A549 (cell line): ENCODE measurements at regions not wholly inside any gene's neighbourhood (a gene's known extent, or its start where the extent isn't known, plus 50 kb on each side); places are given as distances from the start of the nearest gene placed in this dataset.

Source experiments
- ATAC-seq, 2 experiments: fragments of 200-7000 bp in 1 of 2; fragments of >200 bp in 1 of 2; cut with Nextera tagmentation in 1 of 2; cut with Tn5 transposase in 1 of 2; 3 replicates each; pipeline versions ENCODE4 v1.8.0 to v1.9.1; 2018 to 2020; ENCODE audit warnings: mild to moderate bottlenecking in 1 of 2, moderate library complexity in 1 of 2
- CTCF ChIA-PET: fragments of 300-600 bp; sonication (Branson Sonifier 250); formaldehyde crosslinking; extraction: SDS; loops from one replicate; lab custom pipeline; 2021; ENCODE audit warnings: antibody characterized with exemption, inconsistent platforms; lab: Yijun Ruan, JAX
- POLR2A ChIA-PET: fragments of 350-600 bp; formaldehyde crosslinking; extraction: SDS; loops from one replicate; lab custom pipeline; 2021; ENCODE audit warnings: antibody characterized with exemption, inconsistent platforms; lab: Yijun Ruan, JAX
- DNase-seq, 2 experiments: peaks; one replicate each; pipeline versions ENCODE4 v3.0.0 to v3.0.0-alpha.2; 2011 to 2016; ENCODE audit warnings: low read depth in 1 of 2, low spot score in 1 of 2
- FAIRE-seq: peaks from 2 replicates; lab custom pipeline; 2011; peaks lifted over from hg19 to GRCh38; lab: Jason Lieb, UNC
- H3K27ac ChIP-seq, 2 experiments: fragments of >200 bp; sonication (Bioruptor Twin); formaldehyde crosslinking; 3 replicates each; pipeline ENCODE4 v1.5.1; 2016 to 2017
- H3K4me1 ChIP-seq: fragments of >200 bp; sonication (Bioruptor Twin); formaldehyde crosslinking; 3 replicates; pipeline ENCODE4 v1.6.1; 2016
- H3K4me2 ChIP-seq: fragments of >200 bp; sonication (Bioruptor Twin); formaldehyde crosslinking; 3 replicates; pipeline ENCODE4 v1.6.1; 2016
- H3K4me3 ChIP-seq: fragments of >200 bp; sonication (Bioruptor Twin); formaldehyde crosslinking; 3 replicates; pipeline ENCODE4 v1.5.1; 2016
- H3K9me3 ChIP-seq: fragments of >200 bp; sonication (Bioruptor Twin); formaldehyde crosslinking; 3 replicates; pipeline ENCODE4 v1.6.1; 2016
- BHLHE40 ChIP-seq: IDR thresholded peaks from 2 replicates; pipeline ENCODE4 v1.6.1; 2012; ENCODE audit warnings: low read depth, low read length, inconsistent platforms
- CHD4 ChIP-seq: fragments of 200-600 bp; sonication (generic); IDR thresholded peaks from 2 replicates; pipeline ENCODE4 v1.6.1; 2016; ENCODE audit warnings: antibody characterized with exemption, mild to moderate bottlenecking, borderline replicate concordance
- EHMT2 ChIP-seq: fragments of 200-600 bp; sonication (generic); IDR thresholded peaks from 2 replicates; pipeline ENCODE4 v1.6.1; 2016; ENCODE audit warnings: antibody characterized with exemption, low read depth, mild to moderate bottlenecking, moderate library complexity
- EP300 ChIP-seq, 2 experiments: fragments of >200 bp; sonication (Bioruptor Twin); formaldehyde crosslinking; IDR thresholded peaks; 2 replicates in 1 of 2; 3 replicates in 1 of 2; pipeline ENCODE4 v1.6.1; 2016 to 2017
- GATA3 ChIP-seq: IDR thresholded peaks from 2 replicates; pipeline ENCODE4 v1.6.1; 2012; ENCODE audit warnings: borderline replicate concordance
- HEYL ChIP-seq: fragments of 250-450 bp; sonication (Bioruptor Pico); IDR thresholded peaks from 2 replicates; pipeline ENCODE4 v1.8.0; 2021; ENCODE audit warnings: mild to moderate bottlenecking, moderate library complexity
- HOXB5 ChIP-seq: fragments of 250-450 bp; sonication (Bioruptor Pico); IDR thresholded peaks from 2 replicates; pipeline ENCODE4 v1.5.0; 2020; ENCODE audit warnings: mild to moderate bottlenecking, moderate library complexity
- JUNB ChIP-seq: fragments of >200 bp; sonication (Bioruptor Twin); formaldehyde crosslinking; IDR thresholded peaks from 2 replicates; pipeline ENCODE4 v1.6.1; 2016
- KDM5A ChIP-seq: fragments of 200-600 bp; sonication (generic); IDR thresholded peaks from 2 replicates; pipeline ENCODE4 v1.6.1; 2016; ENCODE audit warnings: antibody characterized with exemption, mild to moderate bottlenecking
- MAFK ChIP-seq: fragments of 450-650 bp; IDR thresholded peaks from 2 replicates; pipeline ENCODE4 v1.6.1; 2014; ENCODE audit not compliant: partially characterized antibody
- MAZ ChIP-seq: fragments of 150-350 bp; IDR thresholded peaks from 2 replicates; pipeline ENCODE4 v1.6.1; 2014; ENCODE audit warnings: antibody characterized with exemption, low read depth, low read length, borderline replicate concordance
- MYC ChIP-seq: IDR thresholded peaks from 2 replicates; pipeline ENCODE4 v1.6.1; 2012; ENCODE audit warnings: mild to moderate bottlenecking, inconsistent platforms, low read length, improper control_type of control experiment, borderline replicate concordance
- NR3C1 ChIP-seq: fragments of >200 bp; sonication (Bioruptor Twin); formaldehyde crosslinking; IDR thresholded peaks from 3 replicates; pipeline ENCODE4 v1.6.1; 2017
- POLR2AphosphoS2 ChIP-seq: conservative IDR thresholded peaks from 2 replicates; pipeline ENCODE4 v1.6.1; 2012; ENCODE audit warnings: low read length, improper control_type of control experiment, inconsistent platforms
- RFX5 ChIP-seq: fragments of 450-650 bp; IDR thresholded peaks from 2 replicates; pipeline ENCODE4 v1.7.1; 2014; ENCODE audit warnings: antibody characterized with exemption, mild to moderate bottlenecking, moderate library complexity
- ZC3H11A ChIP-seq: fragments of 450-650 bp; IDR thresholded peaks from 2 replicates; pipeline ENCODE4 v1.6.1; 2014; ENCODE audit warnings: antibody characterized with exemption, mild to moderate bottlenecking
- ZNF302 ChIP-seq: fragments of 250-450 bp; sonication (Bioruptor Pico); IDR thresholded peaks from 2 replicates; pipeline ENCODE4 v1.9.0; 2021; ENCODE audit warnings: inconsistent platforms, mild to moderate bottlenecking, moderate library complexity
- ZSCAN20 ChIP-seq: fragments of 250-450 bp; sonication (Bioruptor Pico); IDR thresholded peaks from 2 replicates; pipeline ENCODE4 v1.8.0; 2022; ENCODE audit warnings: mild to moderate bottlenecking, moderate library complexity
- WGBS: methylation state at CpG from one replicate; pipeline ENCODE4 v1.1.6; 2017; ENCODE audit errors: missing lambda C conversion rate; 5-methylcytosine and 5-hydroxymethylcytosine counted together
- TF ChIP-seq, protein P1 (sequence below): fragments of 450-650 bp; IDR thresholded peaks from 2 replicates; pipeline ENCODE4 v1.6.1; 2014; ENCODE audit warnings: antibody characterized with exemption
- TF ChIP-seq, protein P2 (sequence below): IDR thresholded peaks from 2 replicates; pipeline ENCODE4 v1.6.1; 2012
- TF ChIP-seq, protein P3 (sequence below): IDR thresholded peaks from 2 replicates; pipeline ENCODE4 v1.6.1; 2012; ENCODE audit warnings: low read depth, borderline replicate concordance

DNA sequence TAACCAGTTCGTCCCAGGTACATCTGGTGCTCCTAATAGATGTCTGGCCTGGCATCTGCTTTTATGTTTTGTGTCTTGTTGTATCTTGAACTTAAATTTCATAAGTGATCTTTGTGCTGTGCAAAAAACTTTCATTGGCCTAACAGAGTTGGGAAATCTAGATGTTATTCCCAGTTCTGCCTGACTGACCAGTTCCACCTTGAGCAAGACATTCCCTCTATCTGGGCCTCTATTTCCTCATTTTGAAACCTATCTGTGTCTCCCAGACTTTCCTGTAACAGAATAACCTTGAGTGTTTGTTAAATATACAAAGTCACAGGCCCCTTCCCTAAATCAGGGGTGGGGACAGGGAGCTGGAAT, 56.6 kb upstream of the EPCAM start:
- 96% methylated on average over 1 of the region's 1 CpG for WGBS
- ATAC-seq (no peak), DNase-seq (no peak), FAIRE-seq (no peak)
- ChIA-PET POLR2A (interaction anchor here (1.0 to 1.1 kb wide), 2 partner anchors 138 to 142 kb away, joined by 3 to 5 read pairs; no protein-coding TSS in a partner anchor), CTCF (interaction anchor here (0.6 to 9.8 kb wide), 11 partner anchors 8 to 299 kb away, joined by 3 to 113 read pairs (median 4); no protein-coding TSS in a partner anchor)
- no peak for TF ChIP-seq POLR2AphosphoS2
- TF ChIP-seq BHLHE40, result no peak
- no peak for TF ChIP-seq ZC3H11A
- TF ChIP-seq, protein P1, sequence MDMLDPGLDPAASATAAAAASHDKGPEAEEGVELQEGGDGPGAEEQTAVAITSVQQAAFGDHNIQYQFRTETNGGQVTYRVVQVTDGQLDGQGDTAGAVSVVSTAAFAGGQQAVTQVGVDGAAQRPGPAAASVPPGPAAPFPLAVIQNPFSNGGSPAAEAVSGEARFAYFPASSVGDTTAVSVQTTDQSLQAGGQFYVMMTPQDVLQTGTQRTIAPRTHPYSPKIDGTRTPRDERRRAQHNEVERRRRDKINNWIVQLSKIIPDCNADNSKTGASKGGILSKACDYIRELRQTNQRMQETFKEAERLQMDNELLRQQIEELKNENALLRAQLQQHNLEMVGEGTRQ, result no peak
- TF ChIP-seq HOXB5 (CRISPR knock-in tag), result no peak
- TF ChIP-seq, protein P2, sequence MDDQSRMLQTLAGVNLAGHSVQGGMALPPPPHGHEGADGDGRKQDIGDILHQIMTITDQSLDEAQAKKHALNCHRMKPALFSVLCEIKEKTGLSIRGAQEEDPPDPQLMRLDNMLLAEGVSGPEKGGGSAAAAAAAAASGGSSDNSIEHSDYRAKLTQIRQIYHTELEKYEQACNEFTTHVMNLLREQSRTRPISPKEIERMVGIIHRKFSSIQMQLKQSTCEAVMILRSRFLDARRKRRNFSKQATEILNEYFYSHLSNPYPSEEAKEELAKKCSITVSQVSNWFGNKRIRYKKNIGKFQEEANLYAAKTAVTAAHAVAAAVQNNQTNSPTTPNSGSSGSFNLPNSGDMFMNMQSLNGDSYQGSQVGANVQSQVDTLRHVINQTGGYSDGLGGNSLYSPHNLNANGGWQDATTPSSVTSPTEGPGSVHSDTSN, result no peak
- TF ChIP-seq MAFK, result no peak
- TF ChIP-seq, protein P3, sequence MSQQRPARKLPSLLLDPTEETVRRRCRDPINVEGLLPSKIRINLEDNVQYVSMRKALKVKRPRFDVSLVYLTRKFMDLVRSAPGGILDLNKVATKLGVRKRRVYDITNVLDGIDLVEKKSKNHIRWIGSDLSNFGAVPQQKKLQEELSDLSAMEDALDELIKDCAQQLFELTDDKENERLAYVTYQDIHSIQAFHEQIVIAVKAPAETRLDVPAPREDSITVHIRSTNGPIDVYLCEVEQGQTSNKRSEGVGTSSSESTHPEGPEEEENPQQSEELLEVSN, result no peak
- no peak for TF ChIP-seq ZNF302 (CRISPR knock-in tag)
- no peak for TF ChIP-seq HEYL
- TF ChIP-seq JUNB, result no peak
- TF ChIP-seq RFX5, result no peak
- no peak for TF ChIP-seq CHD4
- TF ChIP-seq GATA3, result no peak
- Histone ChIP-seq H3K4me3 (no peak overlapping the region), H3K9me3 (no peaks in the 10 kb centered on the region), H3K4me1 (peaks cover 60% of the 10 kb centered on the region), H3K27ac (peak overlapping the region; percentile 78 to 83), H3K4me2 (peak overlapping the region; percentile 40)

DNA sequence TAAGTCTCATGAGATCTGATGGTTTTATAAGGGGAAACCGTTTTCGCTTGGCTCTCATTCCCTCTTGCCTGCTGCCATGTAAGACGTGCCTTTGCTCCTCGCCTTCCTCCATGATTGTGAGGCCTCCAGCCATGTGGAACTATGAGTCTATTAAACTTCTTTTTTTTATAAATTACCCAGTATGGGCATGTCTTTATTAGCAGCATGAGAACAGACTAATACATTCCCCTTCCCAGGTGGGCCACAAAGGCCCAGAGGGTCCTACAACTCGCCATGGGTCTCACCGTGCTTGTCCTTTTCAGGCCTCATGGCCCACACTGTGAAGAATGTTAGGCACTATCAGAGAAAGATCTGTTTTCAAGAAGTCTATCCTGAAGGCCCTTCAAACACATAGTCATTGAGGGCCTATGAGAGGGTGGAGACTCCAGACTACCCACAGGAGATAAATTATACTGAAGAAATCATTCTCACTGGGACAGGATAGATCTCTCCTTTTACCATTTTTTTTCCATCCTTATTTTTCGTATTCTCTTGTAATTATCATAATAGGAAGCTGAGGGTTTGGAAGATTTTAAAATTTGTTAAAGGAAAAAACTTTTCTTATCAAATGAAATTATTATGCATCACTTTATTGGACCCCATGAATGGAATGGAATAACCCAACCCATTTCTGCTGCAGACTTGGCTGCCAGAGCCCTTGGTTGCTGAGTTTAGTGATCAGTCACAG, 57.2 kb upstream of the EPCAM start:
- no peak overlapping the region; the same call in 1 of the 3 replicates for H3K4me2 ChIP-seq
- TF ChIP-seq, protein P1, result no peak
- TF ChIP-seq JUNB (no peak), EHMT2 (no peak), EP300 (IDR thresholded peaks at IDR 0.05) (no peak), MAZ (no peak), KDM5A (no peak), MYC (no peak), MAFK (no peak), ZSCAN20 (CRISPR knock-in tag) (no peak), NR3C1 (no peak)
- TF ChIP-seq, all 56 proteins: peak for 0
- H3K27ac ChIP-seq, result peak overlapping the region; percentile 78 to 83; a peak in 5 of 6 replicates
- H3K4me3 ChIP-seq, result no peak overlapping the region
- no peaks in the 10 kb centered on the region for H3K9me3 ChIP-seq
- no peak for DNase-seq
- POLR2A ChIA-PET, result no interaction called here
- H3K4me1 ChIP-seq, result peaks cover 65% of the 10 kb centered on the region
- no peak for FAIRE-seq
- ATAC-seq, result no peak
- CTCF ChIA-PET, result interaction anchor here (0.8 to 9.8 kb wide), 7 partner anchors 10 to 113 kb away, joined by 3 to 113 read pairs (median 4); no protein-coding TSS in a partner anchor
- 92% methylated on average over 7 of the region's 7 CpGs for WGBS
